HG03575 (cell line): ENCODE measurements at regions not wholly inside any gene's neighbourhood (a gene's known extent, or its start where the extent isn't known, plus 50 kb on each side); places are given as distances from the start of the nearest gene placed in this dataset.
"Not testable (repeated sequence)": the region's sequence is repeated elsewhere in the genome, so short reads cannot be mapped to it uniquely, and the experiment has no call there.

Experiments used
- ATAC-seq: cut with Tn5 transposase; IDR thresholded peaks from one replicate; pipeline ENCODE4 v1.9.1; 2021; ENCODE audit not compliant: unreplicated experiment, insufficient number of reproducible peaks, low FRiP score; ENCODE audit errors: extremely low read depth

DNA sequence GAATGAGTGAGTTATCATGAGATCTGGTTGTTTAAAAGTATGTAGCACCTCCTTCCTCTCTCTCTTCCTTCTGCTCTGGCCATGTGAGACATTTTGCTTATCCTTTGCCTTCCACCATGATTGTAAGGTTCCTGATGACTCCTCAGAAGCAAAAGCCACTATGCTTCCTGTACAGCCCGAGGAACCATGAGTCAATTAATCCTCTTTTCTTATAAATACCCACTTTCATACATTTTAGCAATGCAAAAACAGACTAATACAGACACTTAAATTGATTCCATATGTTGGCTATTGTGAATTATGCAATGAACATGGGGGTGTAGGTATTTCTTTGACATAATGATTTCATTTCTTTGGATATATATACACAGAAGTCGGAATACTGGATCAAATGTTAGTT is 792.8 kb upstream of the EYS start:
- no peak for ATAC-seq

DNA sequence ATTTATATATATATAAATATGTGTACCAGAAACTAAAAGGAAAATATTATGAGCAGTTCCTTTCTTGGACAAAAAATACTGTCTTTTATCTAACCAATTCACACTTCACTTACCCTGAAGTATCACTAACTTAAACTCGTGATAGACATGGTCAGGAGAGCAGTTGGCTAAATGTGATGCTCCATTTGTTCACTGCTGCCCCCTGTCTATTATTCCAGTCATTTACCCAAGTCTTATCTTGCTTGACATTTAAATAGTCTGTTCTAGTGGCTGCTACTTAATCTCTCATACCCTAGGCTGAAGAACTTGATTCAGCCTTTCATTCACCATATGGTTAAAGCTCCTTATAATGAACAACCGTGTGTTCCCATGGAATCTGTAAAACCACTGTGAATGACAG is 789.6 kb upstream of the EYS start:
- ATAC-seq, result no peak

DNA sequence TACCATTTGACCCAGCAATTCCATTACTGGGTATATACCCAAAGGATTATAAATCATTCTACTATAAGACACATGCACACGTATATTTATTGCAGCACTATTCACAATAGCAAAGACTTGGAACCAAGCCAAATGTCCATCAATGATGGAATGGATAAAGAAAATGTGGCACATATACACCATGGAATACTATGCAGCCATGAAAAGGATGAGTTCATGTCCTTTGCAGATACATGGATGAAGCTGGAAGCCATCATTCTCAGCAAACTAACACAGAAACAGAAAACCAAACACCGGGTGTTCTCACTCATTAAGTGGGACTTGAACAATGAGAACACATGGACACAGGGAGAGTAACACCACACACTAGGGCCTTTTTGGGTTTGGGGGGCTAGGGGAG is 787.6 kb upstream of the EYS start:
- ATAC-seq, result not testable (repeated sequence)

DNA sequence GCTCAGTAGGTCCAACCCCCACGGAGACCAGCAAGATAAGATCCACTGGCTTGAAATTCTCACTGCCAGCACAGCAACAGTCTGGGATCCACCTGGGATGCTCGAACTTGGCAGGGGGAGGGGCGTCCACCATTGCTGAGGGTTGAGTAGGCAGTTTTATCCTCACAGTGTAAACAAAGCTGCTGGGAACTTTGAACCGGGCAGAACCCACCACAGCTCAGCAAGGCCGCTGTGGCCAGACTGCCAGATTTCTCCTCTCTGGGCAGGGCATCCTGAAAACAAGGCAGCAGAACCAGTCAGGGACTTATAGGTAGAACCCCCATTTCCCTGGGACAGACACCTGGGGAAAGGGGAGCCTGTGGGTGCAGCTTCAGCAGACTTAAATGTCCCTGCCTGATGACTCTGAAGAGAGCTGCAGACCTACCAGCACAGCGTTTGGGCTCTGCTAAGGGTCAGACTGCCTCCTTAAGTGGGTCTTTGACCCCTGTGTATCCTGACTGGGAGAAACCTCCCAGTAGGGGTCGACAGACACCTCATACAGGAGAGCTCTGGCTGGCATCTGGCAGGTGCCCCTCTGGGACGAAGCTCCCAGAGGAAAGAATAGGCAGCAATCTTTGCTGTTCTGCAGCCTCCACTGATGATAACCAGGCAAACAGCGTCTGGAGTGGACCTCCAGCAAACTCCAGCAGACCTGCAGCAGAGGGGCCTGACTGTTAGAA is 782.4 kb upstream of the EYS start:
- ATAC-seq, result no peak

DNA sequence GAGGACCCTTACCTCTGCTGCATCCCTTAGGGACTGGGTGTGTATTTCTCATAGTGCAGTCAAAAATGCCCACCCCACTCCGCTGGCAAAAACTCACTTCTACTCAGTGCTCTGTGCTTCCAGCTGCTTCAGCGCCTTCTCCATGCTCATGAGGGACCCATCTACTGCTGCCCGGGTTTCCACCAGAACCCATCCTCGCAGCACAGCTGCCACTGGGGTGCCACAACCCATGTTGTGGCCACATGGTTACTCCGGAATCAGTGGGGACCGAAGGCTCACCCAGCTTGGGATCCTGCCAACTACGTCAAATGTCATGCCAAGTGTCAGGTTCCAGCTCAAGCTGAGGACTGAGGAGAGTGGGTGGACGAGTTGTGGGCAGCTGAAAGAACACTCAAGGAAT is 774.2 kb upstream of the EYS start:
- ATAC-seq, result no peak

DNA sequence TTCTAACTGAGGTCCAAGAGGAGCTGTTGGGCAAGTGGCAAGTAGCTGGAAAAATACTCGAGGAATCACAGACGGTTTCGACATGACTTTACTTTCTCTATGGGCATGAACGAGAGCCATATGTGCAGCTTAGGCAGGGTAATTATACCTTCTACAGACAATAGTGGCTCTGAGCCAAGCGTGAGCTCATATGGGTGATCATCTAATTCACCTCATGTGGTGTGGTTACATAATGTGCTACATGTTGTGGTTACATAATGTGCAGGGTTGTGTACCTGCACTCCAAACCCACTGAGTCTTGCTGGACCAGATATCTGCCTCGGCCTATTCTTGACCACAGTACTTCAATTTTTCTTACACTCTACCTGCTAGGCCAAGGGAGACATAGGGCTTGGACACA is 771.7 kb upstream of the EYS start:
- ATAC-seq, result no peak

DNA sequence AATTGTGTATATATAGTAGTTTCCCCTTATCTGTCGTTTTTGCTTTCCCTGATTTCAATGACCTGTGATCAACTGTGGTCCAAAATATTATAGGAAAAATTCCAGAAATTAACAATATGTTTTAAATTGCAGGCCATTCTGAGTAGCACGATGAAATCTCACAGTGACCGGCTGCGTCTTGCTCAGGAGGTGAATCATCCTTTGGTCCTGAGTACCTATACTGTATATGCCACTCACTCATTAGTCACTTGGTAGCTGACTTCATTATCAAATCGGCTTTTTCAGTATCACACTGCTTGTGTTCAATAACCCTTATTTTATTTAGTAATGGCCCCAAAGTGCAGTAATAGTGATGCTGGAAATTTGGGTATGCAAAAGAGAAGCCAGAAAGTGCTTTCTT is 728.3 kb upstream of the EYS start:
- ATAC-seq, result no peak

DNA sequence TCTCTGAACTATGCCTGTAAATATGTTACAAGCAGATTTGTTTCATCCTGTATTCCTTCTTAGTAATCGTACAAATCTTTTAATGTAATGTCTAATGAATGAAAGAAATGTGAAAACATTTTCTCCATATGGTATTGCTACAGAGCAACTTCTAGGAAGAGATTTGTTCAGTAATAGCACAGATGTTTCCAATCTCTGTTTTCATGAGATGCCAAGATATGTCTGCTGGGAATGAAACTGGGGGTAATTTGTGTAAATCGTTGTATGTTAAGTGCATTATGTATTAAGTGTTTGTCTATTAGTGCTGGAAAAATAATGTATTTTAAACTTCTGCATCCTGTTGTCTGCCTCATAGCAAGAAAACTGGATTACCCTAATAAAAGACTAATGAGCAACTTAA is 722.2 kb upstream of the EYS start:
- no peak for ATAC-seq

DNA sequence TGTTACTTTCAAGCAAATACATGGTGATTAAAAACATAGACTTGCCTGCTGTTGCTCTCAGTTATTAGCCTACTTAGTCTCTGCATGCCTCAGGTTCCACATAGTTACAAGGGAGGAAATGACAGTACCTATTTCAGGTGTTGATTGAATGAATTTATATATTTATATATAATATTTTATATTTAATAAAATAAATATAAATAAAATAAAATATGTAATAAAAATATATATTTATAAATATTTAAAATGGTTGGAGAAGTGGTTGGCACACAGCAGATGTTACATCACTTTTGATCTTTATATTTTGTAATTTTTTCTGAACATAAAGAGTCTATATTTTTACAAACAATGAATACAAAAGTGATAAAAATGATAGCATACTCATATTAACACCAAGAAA is 716.0 kb upstream of the EYS start:
- no peak for ATAC-seq

DNA sequence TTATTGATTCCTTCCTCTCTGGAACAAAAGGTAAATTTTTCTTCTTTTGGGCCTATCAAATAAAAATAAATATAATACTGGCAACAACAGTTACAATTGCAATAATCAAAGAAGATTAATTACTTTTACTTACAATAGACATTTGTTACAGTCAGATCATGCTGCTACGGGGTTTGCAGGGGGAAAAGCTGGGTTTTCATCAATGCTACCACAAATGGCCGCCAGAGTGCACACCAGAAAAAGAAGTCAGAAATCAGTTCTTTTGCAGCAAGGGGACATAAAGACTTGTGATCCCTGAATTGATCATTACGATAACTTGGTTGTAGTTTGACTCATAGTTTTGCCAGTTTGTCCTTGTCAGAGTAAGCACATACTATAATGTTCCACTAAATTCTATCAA is 714.5 kb upstream of the EYS start:
- ATAC-seq, result no peak

DNA sequence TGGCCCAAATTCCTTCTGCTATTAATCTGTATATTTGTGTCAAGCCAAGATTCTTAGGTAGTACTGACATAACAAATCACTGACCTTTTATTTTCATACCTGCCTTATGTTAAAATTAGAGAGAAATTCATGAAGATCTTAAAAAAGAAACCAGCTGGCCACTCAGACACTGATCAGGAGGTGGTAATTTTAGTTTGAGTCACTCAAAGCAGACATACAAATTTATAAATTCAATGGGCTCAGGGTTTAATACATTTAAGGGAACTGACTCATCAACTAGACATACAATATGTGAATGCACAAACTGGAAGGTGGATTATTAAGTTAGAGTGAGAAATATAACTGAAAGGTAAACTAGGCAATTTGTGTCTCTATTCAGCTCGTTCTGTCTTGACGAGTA is 711.9 kb upstream of the EYS start:
- ATAC-seq, result no peak

DNA sequence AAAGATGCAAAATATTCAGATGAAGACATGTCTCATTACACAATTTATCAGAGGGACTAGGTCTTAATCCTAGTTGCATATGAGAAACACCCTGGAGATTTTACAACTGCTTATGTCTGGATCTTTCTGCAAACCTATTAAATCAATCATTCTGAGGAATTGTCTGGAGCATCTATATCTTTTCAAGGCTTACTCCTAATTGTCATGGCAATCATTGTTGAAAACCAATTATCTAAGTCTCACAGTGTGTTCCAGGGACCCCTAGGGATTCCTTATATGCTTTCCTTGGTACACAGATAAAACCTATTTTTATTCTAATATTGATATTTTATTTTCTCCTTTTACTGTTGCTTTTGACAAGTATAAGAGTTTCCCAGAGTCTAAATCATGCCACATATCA is 696.9 kb upstream of the EYS start:
- no peak for ATAC-seq

DNA sequence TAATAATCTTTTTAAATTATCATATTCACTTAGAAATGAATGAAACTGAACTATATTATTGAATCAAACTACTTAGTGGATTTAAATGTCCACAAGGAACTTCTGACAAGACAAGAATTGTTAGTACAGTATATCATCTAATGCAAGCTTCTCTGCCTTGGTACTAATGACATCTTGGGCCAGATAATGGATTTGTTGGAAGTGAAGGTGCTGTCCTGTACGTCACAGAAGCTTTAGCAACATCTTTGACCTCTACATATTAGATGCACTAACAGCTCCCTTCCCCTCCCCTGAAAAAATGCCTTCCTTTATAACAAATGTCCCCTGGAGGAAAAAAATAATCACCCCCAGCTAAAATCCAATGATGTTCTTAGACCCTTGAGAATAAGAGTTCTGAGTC is 695.8 kb upstream of the EYS start:
- ATAC-seq, result no peak

DNA sequence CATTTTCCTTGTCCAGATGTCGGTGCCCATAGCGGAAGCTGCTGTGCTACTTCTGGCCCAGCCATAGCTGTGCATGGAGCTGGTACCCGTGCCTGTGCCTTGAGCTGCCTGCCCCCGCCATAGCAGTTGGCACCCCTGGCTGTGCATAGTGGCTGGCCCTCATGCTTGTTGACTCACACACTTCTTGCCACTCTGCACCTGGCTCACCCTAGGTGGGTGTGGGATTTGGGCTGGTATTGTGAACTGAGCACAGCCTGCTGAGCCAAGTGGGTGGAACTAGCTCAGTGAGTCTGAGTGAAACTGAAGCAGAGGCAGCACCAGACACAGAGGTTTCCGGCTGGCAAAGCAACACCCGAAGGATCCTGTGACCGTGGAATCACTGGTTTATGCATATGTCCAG is 689.5 kb upstream of the EYS start:
- ATAC-seq, result no peak

DNA sequence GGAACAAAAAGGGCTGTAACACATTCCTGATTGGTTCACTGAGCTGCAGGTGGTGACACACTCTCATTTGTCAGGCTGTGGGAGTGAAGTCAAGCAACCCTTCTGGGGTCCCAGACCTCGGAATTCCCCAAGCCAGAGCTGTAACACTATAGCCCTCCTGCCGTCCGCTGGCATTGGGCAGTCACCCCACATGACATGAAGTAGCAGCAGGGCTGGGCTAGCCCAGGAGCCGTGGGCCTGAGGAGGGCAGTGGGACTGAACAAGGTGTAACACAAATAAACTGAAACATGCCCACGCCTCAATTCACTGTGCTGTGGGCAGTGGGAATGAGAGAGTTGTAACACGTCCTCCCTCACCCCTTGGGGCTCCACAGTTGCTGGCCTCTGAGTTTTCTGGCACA is 689.1 kb upstream of the EYS start:
- no peak for ATAC-seq

DNA sequence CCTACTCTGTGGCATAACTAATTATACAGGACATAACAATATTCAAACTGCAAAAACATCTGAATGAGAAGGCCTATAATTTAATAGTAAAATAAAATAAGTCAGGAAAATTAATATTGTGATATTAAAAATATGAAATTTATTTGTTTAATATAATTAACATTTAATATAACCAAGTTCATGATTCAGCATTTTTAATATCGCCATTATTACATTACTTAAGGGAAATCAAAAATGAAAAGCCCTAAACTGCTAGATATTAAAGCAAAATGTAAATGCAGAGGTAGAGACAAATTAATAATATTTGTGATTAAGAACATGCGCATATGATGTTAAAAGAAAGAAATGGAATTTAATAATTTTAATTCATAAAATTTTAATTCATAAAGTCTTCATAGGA is 683.4 kb upstream of the EYS start:
- no peak for ATAC-seq

DNA sequence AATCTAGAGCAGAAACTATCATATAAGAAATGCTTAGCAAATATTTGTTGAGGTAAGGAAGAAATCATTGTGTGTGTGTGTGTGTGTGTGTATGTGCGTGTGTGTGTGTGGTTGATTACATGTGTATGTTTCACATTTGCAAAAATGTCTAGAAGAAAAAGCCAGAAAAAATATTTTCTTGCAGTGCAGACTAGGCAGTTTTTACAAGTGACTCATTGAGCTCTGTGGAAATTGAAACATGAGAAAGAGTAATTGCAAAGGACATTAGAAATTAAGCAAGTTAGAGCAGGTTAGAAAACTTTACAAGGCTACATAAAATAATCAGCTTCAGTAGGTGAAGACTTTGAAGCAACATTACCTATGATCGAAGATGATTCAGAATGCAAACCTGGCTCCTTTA is 669.0 kb upstream of the EYS start:
- ATAC-seq, result no peak

DNA sequence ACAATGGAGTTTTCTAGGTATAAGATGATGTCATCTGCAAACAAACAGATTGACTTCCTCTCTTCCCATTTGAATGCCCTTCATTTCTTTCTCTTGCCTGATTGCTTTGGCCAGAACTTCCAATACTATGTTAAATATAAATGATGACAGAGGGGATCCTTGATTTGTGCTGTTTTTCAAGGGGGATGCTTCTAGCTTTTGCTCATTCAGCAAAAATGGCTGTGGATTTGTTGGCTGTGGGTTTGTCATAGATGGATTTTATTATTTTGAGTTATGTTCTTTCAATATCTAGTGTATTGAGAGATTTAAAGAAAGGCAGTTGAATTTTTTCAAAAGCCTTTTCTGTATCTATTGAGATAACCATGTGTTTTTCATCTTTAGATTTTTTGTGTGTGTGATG is 662.4 kb upstream of the EYS start:
- ATAC-seq, result no peak

DNA sequence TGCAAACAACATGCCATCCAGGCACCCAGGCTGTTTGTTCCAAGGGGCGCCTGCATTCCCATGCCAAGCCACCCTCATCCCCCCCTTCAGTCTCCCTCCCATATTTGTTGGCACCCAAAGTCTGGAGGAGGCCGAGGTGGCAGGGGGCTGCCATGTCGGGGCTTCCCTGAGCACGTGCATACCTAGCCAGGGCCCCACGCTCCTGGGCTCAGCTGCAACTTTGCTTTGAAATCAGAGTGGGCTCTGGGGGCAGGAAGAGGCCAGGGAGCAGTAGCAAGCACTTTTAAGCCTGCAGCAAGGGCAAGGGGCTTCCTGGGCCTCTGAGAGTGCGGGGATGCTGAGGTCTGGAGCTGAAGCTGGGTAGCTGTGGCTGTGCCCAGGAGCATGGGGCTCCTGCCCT is 655.9 kb upstream of the EYS start:
- ATAC-seq, result no peak

DNA sequence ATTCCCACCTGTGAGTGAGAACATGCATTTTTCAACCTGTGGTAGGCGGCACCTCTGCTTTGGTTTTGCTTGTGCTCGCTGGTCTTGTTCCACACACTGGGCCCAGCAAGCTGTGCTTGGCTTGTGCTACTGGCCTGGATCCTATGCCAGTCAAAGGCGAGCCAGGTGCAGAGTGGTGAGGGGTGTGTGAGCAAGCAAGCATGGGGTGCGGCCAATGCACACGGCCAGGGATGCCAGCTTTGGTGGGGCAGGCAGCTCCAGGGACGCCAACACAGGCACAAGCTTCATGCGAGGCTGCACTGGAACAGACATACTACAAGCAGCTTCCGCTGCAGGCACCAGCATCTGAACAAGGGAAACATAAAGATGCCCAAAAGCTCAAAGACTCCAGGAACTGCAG is 654.9 kb upstream of the EYS start:
- no peak for ATAC-seq

DNA sequence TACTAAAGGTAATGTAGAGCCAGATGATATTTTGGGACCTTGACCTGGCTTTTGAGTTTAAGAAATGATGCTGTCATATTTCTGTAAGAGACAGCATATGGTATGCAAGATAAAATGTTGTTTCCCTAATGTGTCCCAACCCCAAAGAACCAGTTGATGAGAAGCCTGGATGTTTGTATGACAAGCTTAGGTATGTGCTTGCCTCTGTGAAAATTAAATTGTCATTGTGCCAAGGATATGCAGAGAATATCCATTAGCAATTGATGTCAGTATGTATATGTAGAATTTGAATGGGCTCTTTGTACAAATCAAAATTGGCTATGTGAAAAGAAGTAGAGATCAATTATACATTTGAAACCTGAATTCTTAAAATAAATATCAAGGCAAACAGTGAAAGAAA is 650.8 kb upstream of the EYS start:
- ATAC-seq, result no peak

DNA sequence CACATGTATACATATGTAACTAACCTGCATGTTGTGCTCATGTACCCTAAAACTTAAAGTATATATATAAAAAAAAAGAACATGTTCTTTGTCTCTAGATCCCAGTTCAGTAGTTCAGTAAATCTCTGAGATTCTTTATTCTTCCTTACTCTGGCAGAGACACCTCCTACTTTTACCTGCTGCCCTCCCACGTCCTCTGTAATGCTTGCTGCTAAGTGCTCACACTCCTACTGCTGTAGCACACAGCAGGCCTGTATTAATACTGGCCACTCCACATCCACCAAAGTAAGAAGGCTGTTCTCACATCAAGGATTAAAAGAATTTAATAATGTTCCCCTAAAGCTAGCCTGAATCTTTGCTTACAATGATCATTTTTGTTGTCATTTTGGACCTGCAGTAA is 648.4 kb upstream of the EYS start:
- ATAC-seq, result no peak
